ENCODE measurements at regions not wholly inside any gene's neighbourhood (a gene's known extent, or its start where the extent isn't known, plus 50 kb on each side); places are given as distances from the start of the nearest gene placed in this dataset.

DNA sequence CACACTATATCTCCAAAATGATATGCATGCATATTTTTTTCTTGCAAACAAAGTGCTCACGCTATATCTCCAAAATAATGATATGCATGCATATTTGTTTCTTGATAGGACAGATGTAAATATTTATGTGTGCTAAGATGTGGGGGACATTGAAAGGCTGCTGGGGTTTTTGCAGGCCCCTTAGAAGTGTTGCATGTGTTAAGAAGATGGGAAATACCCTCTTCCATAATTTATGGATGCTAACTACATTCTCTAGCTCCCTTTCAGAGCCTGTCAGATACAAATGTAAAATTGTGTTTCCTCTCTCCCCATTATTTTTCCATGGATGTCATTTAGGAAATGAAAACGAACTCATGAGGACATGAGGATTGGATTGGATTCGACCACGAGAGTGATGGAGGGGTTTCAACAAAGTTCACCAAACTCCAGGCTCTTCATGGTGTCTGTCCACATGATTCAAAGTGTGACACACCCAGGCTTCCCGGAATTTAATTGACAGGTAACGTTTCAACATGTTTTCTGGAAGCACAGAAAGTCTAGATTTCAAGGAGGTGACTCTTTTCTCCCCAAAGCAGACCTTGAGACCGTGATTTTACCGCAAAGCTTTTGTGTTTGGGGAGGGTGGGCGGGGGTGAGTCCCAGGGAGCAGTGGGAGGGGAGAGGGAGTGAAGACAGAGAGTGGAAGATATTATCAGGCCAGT lies 94.4 kb upstream of the CD99 start:
- TF ChIP-seq, protein P1, sequence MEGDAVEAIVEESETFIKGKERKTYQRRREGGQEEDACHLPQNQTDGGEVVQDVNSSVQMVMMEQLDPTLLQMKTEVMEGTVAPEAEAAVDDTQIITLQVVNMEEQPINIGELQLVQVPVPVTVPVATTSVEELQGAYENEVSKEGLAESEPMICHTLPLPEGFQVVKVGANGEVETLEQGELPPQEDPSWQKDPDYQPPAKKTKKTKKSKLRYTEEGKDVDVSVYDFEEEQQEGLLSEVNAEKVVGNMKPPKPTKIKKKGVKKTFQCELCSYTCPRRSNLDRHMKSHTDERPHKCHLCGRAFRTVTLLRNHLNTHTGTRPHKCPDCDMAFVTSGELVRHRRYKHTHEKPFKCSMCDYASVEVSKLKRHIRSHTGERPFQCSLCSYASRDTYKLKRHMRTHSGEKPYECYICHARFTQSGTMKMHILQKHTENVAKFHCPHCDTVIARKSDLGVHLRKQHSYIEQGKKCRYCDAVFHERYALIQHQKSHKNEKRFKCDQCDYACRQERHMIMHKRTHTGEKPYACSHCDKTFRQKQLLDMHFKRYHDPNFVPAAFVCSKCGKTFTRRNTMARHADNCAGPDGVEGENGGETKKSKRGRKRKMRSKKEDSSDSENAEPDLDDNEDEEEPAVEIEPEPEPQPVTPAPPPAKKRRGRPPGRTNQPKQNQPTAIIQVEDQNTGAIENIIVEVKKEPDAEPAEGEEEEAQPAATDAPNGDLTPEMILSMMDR (optimal IDR thresholded peaks at IDR 0.05 in 1 of 3, IDR thresholded peaks at IDR 0.05 in 1 of 3, conservative IDR thresholded peaks at IDR 0.05 in 1 of 3; ENCODE audit: extremely low read depth in 1 of 3, insufficient read depth in 2 of 3, low read length in 3 of 3), result no peak
- TF ChIP-seq EZH2 (IDR thresholded peaks at IDR 0.05; ENCODE audit: low read length), result no peak

Measured in keratinocyte (primary cell).